PFSK-1 (cell line): ENCODE measurements at regions not wholly inside any gene's neighbourhood (a gene's known extent, or its start where the extent isn't known, plus 50 kb on each side); places are given as distances from the start of the nearest gene placed in this dataset.

Source experiments
- POLR2AphosphoS5 ChIP-seq: IDR thresholded peaks from 2 replicates; pipeline ENCODE4 v1.6.1; 2012; ENCODE audit warnings: low read depth, mild to moderate bottlenecking, control low read depth, low read length, moderate library complexity
- TF ChIP-seq, protein P1 (sequence below), 2 experiments: IDR thresholded peaks; 2 replicates each; pipeline versions ENCODE4 v1.6.1 to v1.8.0; 2011 to 2012; ENCODE audit warnings: low read depth in 2 of 2, low read length in 2 of 2, control low read depth in 1 of 2, inconsistent platforms in 1 of 2, mild to moderate bottlenecking in 1 of 2, moderate library complexity in 1 of 2; ENCODE audit not compliant: insufficient read depth in 1 of 2

DNA sequence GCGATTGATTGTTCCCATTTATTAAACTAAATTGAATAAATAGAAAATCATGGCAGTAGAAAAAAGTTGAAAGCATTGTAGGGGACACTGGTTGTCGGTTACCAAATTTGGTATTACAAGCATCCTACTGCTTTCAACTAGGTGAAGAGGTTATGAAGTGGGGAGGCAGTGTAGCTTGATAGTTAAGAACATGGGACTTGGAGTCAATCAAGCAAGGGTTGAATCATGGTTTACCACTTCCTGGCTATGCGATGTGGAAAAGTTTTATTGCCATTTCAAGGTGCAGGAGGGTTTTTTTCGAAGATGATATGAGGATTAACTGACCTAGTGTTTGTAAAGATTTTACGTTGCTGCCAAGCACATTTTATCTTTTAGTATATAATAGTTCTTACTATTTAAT lies 318.2 kb upstream of the KCNH8 start:
- TF ChIP-seq POLR2AphosphoS5: no peak
- TF ChIP-seq, protein P1, sequence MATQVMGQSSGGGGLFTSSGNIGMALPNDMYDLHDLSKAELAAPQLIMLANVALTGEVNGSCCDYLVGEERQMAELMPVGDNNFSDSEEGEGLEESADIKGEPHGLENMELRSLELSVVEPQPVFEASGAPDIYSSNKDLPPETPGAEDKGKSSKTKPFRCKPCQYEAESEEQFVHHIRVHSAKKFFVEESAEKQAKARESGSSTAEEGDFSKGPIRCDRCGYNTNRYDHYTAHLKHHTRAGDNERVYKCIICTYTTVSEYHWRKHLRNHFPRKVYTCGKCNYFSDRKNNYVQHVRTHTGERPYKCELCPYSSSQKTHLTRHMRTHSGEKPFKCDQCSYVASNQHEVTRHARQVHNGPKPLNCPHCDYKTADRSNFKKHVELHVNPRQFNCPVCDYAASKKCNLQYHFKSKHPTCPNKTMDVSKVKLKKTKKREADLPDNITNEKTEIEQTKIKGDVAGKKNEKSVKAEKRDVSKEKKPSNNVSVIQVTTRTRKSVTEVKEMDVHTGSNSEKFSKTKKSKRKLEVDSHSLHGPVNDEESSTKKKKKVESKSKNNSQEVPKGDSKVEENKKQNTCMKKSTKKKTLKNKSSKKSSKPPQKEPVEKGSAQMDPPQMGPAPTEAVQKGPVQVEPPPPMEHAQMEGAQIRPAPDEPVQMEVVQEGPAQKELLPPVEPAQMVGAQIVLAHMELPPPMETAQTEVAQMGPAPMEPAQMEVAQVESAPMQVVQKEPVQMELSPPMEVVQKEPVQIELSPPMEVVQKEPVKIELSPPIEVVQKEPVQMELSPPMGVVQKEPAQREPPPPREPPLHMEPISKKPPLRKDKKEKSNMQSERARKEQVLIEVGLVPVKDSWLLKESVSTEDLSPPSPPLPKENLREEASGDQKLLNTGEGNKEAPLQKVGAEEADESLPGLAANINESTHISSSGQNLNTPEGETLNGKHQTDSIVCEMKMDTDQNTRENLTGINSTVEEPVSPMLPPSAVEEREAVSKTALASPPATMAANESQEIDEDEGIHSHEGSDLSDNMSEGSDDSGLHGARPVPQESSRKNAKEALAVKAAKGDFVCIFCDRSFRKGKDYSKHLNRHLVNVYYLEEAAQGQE (IDR thresholded peaks at IDR 0.05; ENCODE audit: insufficient read depth in 1 of 2, low read depth in 2 of 2, low read length in 2 of 2): no peak
